H1 (cell line): ENCODE measurements at regions not wholly inside any gene's neighbourhood (a gene's known extent, or its start where the extent isn't known, plus 50 kb on each side); places are given as distances from the start of the nearest gene placed in this dataset.
A peak's percentile ranks its signal among the peaks of the same experiment; 100 is the strongest.

Experiments
- CTCF ChIA-PET: fragments of 300-600 bp; sonication (Branson Sonifier 250); formaldehyde crosslinking; loops from one replicate; lab custom pipeline; 2021; ENCODE audit not compliant: partially characterized antibody; lab: Charles Lee
- POLR2A ChIA-PET: fragments of 300-600 bp; sonication (Branson Sonifier 250); formaldehyde crosslinking; loops from one replicate; lab custom pipeline; 2021; ENCODE audit warnings: inconsistent platforms; ENCODE audit not compliant: partially characterized antibody; lab: Charles Lee
- DNase-seq, 2 experiments: peaks; one replicate each; pipeline versions ENCODE4 v3.0.0 to v3.0.0-alpha.2; 2010 to 2022; ENCODE audit warnings: low spot score in 2 of 2, low read depth in 1 of 2, mixed read lengths in 1 of 2
- FAIRE-seq: peaks from 2 replicates; lab custom pipeline; 2011; peaks lifted over from hg19 to GRCh38; lab: Jason Lieb, UNC
- H2AFZ ChIP-seq: 2 replicates; pipeline ENCODE4 v1.8.1; 2012; ENCODE audit warnings: low read length, inconsistent platforms
- H2AK5ac ChIP-seq: 2 replicates; pipeline ENCODE4 v1.6.1; 2013; ENCODE audit warnings: low read depth, low read length
- H2BK120ac ChIP-seq: replicated peaks from 2 replicates; pipeline ENCODE3; 2013; ENCODE audit warnings: low read depth, low read length, inconsistent platforms
- H2BK12ac ChIP-seq: 2 replicates; pipeline ENCODE4 v1.6.1; 2013; ENCODE audit warnings: low read depth, low read length
- H2BK15ac ChIP-seq: 2 replicates; pipeline ENCODE4 v1.6.1; 2013; ENCODE audit warnings: low read length
- H2BK20ac ChIP-seq: 2 replicates; pipeline ENCODE4 v1.6.1; 2013; ENCODE audit warnings: low read length
- H2BK5ac ChIP-seq: 2 replicates; pipeline ENCODE4 v1.6.1; 2013; ENCODE audit warnings: low read depth, low read length
- H3K14ac ChIP-seq: 2 replicates; pipeline ENCODE4 v1.6.1; 2013; ENCODE audit warnings: inconsistent platforms; ENCODE audit not compliant: insufficient read length
- H3K18ac ChIP-seq: 2 replicates; pipeline ENCODE4 v1.6.1; 2013; ENCODE audit warnings: low read length; ENCODE audit errors: extremely low read depth
- H3K23ac ChIP-seq: 2 replicates; pipeline ENCODE4 v1.6.1; 2013; ENCODE audit warnings: inconsistent platforms; ENCODE audit not compliant: insufficient read length
- H3K23me2 ChIP-seq: 2 replicates; pipeline ENCODE4 v1.6.1; 2013; ENCODE audit warnings: low read depth, low read length
- H3K27ac ChIP-seq: 2 replicates; pipeline ENCODE4 v1.6.1; 2011; ENCODE audit warnings: low read depth, low read length, inconsistent platforms
- H3K27me3 ChIP-seq, 4 experiments: replicated peaks in 1 of 4; 1 replicate in 1 of 4; 2 replicates in 3 of 4; pipeline versions ENCODE4 v1.6.1 to v1.8.1; 2011 to 2013; ENCODE audit warnings: low read length in 3 of 4, mild to moderate bottlenecking in 3 of 4, inconsistent platforms in 2 of 4, mixed read lengths in 2 of 4, moderate library complexity in 1 of 4; ENCODE audit not compliant: control insufficient read depth in 3 of 4, insufficient read depth in 3 of 4; ENCODE audit errors: extremely low read depth in 1 of 4
- H3K36me3 ChIP-seq, 4 experiments: 2 replicates each; pipeline versions ENCODE4 v1.6.1 to v1.8.1; 2011 to 2013; ENCODE audit warnings: mild to moderate bottlenecking in 4 of 4, low read length in 3 of 4, moderate library complexity in 2 of 4, control low read depth in 1 of 4, inconsistent platforms in 1 of 4; ENCODE audit not compliant: insufficient read depth in 4 of 4, control insufficient read depth in 2 of 4
- H3K4ac ChIP-seq: replicated peaks from 2 replicates; pipeline ENCODE3; 2013; ENCODE audit warnings: low read length, low read depth, mixed read lengths, inconsistent platforms; ENCODE audit not compliant: insufficient read length
- H3K4me1 ChIP-seq, 4 experiments: replicated peaks in 1 of 4; 1 replicate in 1 of 4; 2 replicates in 3 of 4; pipeline versions ENCODE4 v1.6.1 to v1.8.1; 2011 to 2013; ENCODE audit warnings: low read length in 3 of 4, inconsistent platforms in 2 of 4, mixed read lengths in 1 of 4; ENCODE audit not compliant: insufficient read depth in 4 of 4, control insufficient read depth in 3 of 4
- H3K4me2 ChIP-seq, 2 experiments: 2 replicates each; pipeline versions ENCODE4 v1.6.1 to v1.8.1; 2011 to 2013; ENCODE audit warnings: low read depth in 2 of 2, low read length in 2 of 2, control low read depth in 1 of 2, inconsistent platforms in 1 of 2, mild to moderate bottlenecking in 1 of 2; ENCODE audit not compliant: insufficient read depth in 1 of 2
- H3K4me3 ChIP-seq, 4 experiments: fragments of 200-600, 300-600 bp in 1 of 4; sonication (generic), shearing (Covaris generic), sonication (Bioruptor Twin) in 1 of 4; 2 replicates each; pipeline versions ENCODE4 v1.5.1 to v1.8.1; 2011 to 2016; ENCODE audit warnings: low read length in 4 of 4, low read depth in 3 of 4, control low read depth in 2 of 4, inconsistent platforms in 2 of 4, mild to moderate bottlenecking in 2 of 4, mixed read lengths in 1 of 4, moderate library complexity in 1 of 4; ENCODE audit not compliant: insufficient read depth in 2 of 4; ENCODE audit errors: extremely low read depth in 1 of 4
- H3K56ac ChIP-seq: replicated peaks from 2 replicates; pipeline ENCODE3; 2013; ENCODE audit warnings: low read depth, mild to moderate bottlenecking, mixed read lengths, low read length, inconsistent platforms; ENCODE audit not compliant: insufficient read length
- H3K79me1 ChIP-seq: 2 replicates; pipeline ENCODE4 v1.6.1; 2013; ENCODE audit warnings: low read depth, low read length, control low read depth
- H3K79me2 ChIP-seq, 2 experiments: 2 replicates each; pipeline versions ENCODE4 v1.6.1 to v1.8.1; 2012 to 2013; ENCODE audit warnings: low read length in 2 of 2, mild to moderate bottlenecking in 2 of 2, inconsistent platforms in 1 of 2; ENCODE audit not compliant: insufficient read depth in 2 of 2, control insufficient read depth in 1 of 2
- H3K9ac ChIP-seq, 4 experiments: replicated peaks in 1 of 4; 1 replicate in 1 of 4; 2 replicates in 3 of 4; pipeline versions ENCODE4 v1.6.1 to v1.8.1; 2011 to 2013; ENCODE audit warnings: low read depth in 3 of 4, low read length in 3 of 4, control low read depth in 2 of 4, mild to moderate bottlenecking in 2 of 4, moderate library complexity in 2 of 4, inconsistent platforms in 1 of 4; ENCODE audit errors: extremely low read depth in 1 of 4
- H3K9me3 ChIP-seq, 2 experiments: 2 replicates each; pipeline versions ENCODE4 v1.6.1 to v1.8.1; 2012 to 2013; ENCODE audit warnings: mild to moderate bottlenecking in 2 of 2, moderate library complexity in 2 of 2, control low read depth in 1 of 2, inconsistent platforms in 1 of 2, low read depth in 1 of 2, low read length in 1 of 2, mixed read lengths in 1 of 2; ENCODE audit not compliant: insufficient read depth in 2 of 2
- H4K20me1 ChIP-seq, 2 experiments: replicated peaks in 1 of 2; 2 replicates each; pipeline versions ENCODE3 to v1.8.1; 2011 to 2013; ENCODE audit warnings: inconsistent platforms in 2 of 2, low read length in 2 of 2, mild to moderate bottlenecking in 1 of 2; ENCODE audit not compliant: insufficient read depth in 2 of 2, control insufficient read depth in 1 of 2
- H4K5ac ChIP-seq: 2 replicates; pipeline ENCODE4 v1.6.1; 2013; ENCODE audit warnings: low read length, low read depth, mixed read lengths, inconsistent platforms; ENCODE audit not compliant: insufficient read length
- H4K8ac ChIP-seq: 2 replicates; pipeline ENCODE4 v1.8.0; 2013; ENCODE audit warnings: mild to moderate bottlenecking, moderate library complexity, low read length, inconsistent platforms; ENCODE audit not compliant: insufficient read depth; ENCODE audit errors: extremely low read depth
- H4K91ac ChIP-seq: replicated peaks from 2 replicates; pipeline ENCODE3; 2013; ENCODE audit warnings: low read length, mixed read lengths, inconsistent platforms; ENCODE audit not compliant: insufficient read length
- CEBPB ChIP-seq: IDR thresholded peaks from 2 replicates; pipeline ENCODE4 v1.6.1; 2012; ENCODE audit warnings: low read depth, low read length
- NRF1 ChIP-seq: IDR thresholded peaks from 2 replicates; pipeline ENCODE4 v1.6.1; 2011; ENCODE audit warnings: mild to moderate bottlenecking, low read depth, low read length, improper control_type of control experiment
- WGBS, 2 experiments: shearing (Covaris generic) in 1 of 2; methylation state at CpG; one replicate each; pipeline versions ENCODE4 v1.1.6 to v1.1.7; 2013 to 2015; ENCODE audit warnings: low lambda C conversion rate in 2 of 2, mixed read lengths in 2 of 2, inconsistent platforms in 1 of 2, low coverage in 1 of 2, missing lambda C conversion rate in 1 of 2; ENCODE audit not compliant: insufficient replicate concordance in 2 of 2, insufficient coverage in 1 of 2, insufficient read length in 1 of 2; ENCODE audit errors: extremely low coverage in 1 of 2, missing lambda C conversion rate in 1 of 2; 5-methylcytosine and 5-hydroxymethylcytosine counted together

- Histone ChIP-seq H2AK5ac (no peak overlapping the region), H3K4ac (no peak overlapping the region), H2BK15ac (no peak overlapping the region), H3K27me3 (no peaks in the 10 kb centered on the region), H4K20me1 (no peaks in the 10 kb centered on the region), H3K4me2 (no peak overlapping the region), H4K8ac (no peak overlapping the region), H3K23me2 (no peaks in the 10 kb centered on the region), H3K23ac (no peak overlapping the region), H3K79me1 (no peaks in the 10 kb centered on the region), H4K91ac (no peak overlapping the region), H2BK12ac (no peak overlapping the region), H2BK20ac (no peak overlapping the region), H3K27ac (no peak overlapping the region), H4K5ac (no peak overlapping the region), H2BK5ac (no peak overlapping the region), H3K4me3 (no peak overlapping the region), H3K9ac (no peak overlapping the region), H3K56ac (no peak overlapping the region), H2AFZ (no peak overlapping the region), H2BK120ac (no peak overlapping the region), H3K9me3 (no peaks in the 10 kb centered on the region), H3K4me1 (no peaks in the 10 kb centered on the region), H3K36me3 (no peaks in the 10 kb centered on the region), H3K79me2 (no peaks in the 10 kb centered on the region), H3K14ac (no peak overlapping the region), H3K18ac (no peak overlapping the region)
- TF ChIP-seq CEBPB, result peak; percentile 77; the same call in 1 of the 2 replicates
- no peak for TF ChIP-seq NRF1
- DNase-seq (no peak), FAIRE-seq (no peak)
- 86% methylated on average over 5 of the region's 5 CpGs; no CpG with 5 or more reads in 1 of the 2 experiments for WGBS, 2 experiments
- ChIA-PET CTCF (no interaction called here), POLR2A (no interaction called here)
Observed at GRCh38 chr18:70397259-70397925, 108.5 kb downstream of the SOCS6 start.
